ENCODE measurements at regions not wholly inside any gene's neighbourhood (a gene's known extent, or its start where the extent isn't known, plus 50 kb on each side); places are given as distances from the start of the nearest gene placed in this dataset.

DNA sequence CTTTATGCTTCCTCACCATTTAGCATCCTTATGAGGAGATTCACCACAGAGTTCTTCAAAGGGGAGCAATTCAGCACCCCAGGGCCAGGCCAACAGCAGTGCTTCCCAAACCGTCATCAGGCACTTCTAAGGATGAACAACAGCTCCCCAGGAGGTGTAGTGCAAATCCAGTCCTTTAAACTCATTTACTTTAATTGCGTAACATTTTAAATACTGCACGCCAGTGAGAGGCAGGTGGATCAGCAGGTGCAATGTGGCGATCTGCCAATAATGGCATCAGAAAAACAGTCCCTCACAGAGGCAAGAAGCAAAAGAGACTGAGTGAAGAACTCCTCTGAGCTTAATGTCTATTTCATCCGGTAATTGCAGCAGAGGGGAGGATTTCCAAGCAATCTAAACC, 770.9 kb upstream of the FOXG1 start (continued):
- TF ChIP-seq, protein P1, sequence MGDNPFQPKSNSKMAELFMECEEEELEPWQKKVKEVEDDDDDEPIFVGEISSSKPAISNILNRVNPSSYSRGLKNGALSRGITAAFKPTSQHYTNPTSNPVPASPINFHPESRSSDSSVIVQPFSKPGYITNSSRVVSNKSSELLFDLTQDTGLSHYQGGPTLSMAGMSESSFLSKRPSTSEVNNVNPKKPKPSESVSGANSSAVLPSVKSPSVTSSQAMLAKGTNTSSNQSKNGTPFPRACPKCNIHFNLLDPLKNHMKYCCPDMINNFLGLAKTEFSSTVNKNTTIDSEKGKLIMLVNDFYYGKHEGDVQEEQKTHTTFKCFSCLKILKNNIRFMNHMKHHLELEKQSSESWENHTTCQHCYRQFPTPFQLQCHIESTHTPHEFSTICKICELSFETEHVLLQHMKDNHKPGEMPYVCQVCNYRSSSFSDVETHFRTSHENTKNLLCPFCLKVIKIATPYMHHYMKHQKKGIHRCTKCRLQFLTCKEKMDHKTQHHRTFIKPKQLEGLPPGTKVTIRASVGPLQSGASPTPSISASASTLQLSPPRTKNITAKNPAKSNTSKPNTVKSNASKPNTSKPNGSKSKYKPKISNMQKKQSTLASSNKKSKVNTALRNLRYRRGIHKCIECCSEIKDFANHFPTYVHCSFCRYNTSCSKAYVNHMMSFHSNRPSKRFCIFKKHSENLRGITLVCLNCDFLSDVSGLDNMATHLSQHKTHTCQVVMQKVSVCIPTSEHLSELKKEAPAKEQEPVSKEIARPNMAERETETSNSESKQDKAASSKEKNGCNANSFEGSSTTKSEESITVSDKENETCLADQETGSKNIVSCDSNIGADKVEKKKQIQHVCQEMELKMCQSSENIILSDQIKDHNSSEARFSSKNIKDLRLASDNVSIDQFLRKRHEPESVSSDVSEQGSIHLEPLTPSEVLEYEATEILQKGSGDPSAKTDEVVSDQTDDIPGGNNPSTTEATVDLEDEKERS (tag by site-specific recombination; IDR thresholded peaks at IDR 0.05), result no peak
- TF ChIP-seq, protein P2, sequence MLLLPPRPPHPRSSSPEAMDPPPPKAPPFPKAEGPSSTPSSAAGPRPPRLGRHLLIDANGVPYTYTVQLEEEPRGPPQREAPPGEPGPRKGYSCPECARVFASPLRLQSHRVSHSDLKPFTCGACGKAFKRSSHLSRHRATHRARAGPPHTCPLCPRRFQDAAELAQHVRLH (tag by site-specific recombination; IDR thresholded peaks at IDR 0.05), result no peak
- TF ChIP-seq ZNF184 (tag by site-specific recombination; IDR thresholded peaks at IDR 0.05), result no peak

DNA sequence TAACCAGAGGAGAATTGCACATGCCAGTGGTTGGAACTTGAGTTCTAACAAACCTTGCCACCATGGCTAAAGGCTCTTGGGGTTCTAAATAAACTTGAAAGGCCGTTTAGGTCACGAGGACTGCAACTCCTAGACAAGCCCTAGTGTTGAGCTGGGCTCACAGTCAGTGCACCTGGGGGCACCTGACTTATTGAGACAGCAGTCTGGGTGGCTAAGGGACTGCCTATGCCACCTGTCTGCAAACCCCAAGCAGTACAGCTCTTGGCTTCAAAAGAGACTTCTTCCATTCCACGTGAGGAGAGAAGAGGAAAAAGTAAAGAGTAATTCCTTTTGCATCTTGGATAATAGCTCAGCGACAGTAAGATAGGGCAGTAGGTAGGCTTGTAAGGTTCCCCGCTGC, 765.6 kb upstream of the FOXG1 start:
- ChIA-PET CTCF (no interaction called here), POLR2A (no interaction called here)
- no peak overlapping the region for H3K27ac ChIP-seq (ENCODE audit: extremely low read depth, low read depth, low read length)
- no peaks in the 10 kb centered on the region for H3K36me3 ChIP-seq (ENCODE audit: control insufficient read depth in 2 of 2, insufficient read depth in 1 of 2, low read length in 2 of 2)
- H3K4me1 ChIP-seq (ENCODE audit: control insufficient read depth, insufficient read depth, low read length), result no peaks in the 10 kb centered on the region
- no peaks in the 10 kb centered on the region for H3K9me3 ChIP-seq (ENCODE audit: control insufficient read depth, insufficient read depth, low read depth, low read length)
- no peak overlapping the region for H3K4me3 ChIP-seq (ENCODE audit: low read depth, low read length)
- TF ChIP-seq, protein P3, sequence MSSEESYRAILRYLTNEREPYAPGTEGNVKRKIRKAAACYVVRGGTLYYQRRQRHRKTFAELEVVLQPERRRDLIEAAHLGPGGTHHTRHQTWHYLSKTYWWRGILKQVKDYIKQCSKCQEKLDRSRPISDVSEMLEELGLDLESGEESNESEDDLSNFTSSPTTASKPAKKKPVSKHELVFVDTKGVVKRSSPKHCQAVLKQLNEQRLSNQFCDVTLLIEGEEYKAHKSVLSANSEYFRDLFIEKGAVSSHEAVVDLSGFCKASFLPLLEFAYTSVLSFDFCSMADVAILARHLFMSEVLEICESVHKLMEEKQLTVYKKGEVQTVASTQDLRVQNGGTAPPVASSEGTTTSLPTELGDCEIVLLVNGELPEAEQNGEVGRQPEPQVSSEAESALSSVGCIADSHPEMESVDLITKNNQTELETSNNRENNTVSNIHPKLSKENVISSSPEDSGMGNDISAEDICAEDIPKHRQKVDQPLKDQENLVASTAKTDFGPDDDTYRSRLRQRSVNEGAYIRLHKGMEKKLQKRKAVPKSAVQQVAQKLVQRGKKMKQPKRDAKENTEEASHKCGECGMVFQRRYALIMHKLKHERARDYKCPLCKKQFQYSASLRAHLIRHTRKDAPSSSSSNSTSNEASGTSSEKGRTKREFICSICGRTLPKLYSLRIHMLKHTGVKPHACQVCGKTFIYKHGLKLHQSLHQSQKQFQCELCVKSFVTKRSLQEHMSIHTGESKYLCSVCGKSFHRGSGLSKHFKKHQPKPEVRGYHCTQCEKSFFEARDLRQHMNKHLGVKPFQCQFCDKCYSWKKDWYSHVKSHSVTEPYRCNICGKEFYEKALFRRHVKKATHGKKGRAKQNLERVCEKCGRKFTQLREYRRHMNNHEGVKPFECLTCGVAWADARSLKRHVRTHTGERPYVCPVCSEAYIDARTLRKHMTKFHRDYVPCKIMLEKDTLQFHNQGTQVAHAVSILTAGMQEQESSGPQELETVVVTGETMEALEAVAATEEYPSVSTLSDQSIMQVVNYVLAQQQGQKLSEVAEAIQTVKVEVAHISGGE (tag by site-specific recombination; conservative IDR thresholded peaks at IDR 0.05; ENCODE audit: low read depth), result no peak
- TF ChIP-seq ZNF292 (tag by site-specific recombination; IDR thresholded peaks at IDR 0.05; ENCODE audit: borderline replicate concordance, low read depth), result no peak
- TF ChIP-seq, protein P4, sequence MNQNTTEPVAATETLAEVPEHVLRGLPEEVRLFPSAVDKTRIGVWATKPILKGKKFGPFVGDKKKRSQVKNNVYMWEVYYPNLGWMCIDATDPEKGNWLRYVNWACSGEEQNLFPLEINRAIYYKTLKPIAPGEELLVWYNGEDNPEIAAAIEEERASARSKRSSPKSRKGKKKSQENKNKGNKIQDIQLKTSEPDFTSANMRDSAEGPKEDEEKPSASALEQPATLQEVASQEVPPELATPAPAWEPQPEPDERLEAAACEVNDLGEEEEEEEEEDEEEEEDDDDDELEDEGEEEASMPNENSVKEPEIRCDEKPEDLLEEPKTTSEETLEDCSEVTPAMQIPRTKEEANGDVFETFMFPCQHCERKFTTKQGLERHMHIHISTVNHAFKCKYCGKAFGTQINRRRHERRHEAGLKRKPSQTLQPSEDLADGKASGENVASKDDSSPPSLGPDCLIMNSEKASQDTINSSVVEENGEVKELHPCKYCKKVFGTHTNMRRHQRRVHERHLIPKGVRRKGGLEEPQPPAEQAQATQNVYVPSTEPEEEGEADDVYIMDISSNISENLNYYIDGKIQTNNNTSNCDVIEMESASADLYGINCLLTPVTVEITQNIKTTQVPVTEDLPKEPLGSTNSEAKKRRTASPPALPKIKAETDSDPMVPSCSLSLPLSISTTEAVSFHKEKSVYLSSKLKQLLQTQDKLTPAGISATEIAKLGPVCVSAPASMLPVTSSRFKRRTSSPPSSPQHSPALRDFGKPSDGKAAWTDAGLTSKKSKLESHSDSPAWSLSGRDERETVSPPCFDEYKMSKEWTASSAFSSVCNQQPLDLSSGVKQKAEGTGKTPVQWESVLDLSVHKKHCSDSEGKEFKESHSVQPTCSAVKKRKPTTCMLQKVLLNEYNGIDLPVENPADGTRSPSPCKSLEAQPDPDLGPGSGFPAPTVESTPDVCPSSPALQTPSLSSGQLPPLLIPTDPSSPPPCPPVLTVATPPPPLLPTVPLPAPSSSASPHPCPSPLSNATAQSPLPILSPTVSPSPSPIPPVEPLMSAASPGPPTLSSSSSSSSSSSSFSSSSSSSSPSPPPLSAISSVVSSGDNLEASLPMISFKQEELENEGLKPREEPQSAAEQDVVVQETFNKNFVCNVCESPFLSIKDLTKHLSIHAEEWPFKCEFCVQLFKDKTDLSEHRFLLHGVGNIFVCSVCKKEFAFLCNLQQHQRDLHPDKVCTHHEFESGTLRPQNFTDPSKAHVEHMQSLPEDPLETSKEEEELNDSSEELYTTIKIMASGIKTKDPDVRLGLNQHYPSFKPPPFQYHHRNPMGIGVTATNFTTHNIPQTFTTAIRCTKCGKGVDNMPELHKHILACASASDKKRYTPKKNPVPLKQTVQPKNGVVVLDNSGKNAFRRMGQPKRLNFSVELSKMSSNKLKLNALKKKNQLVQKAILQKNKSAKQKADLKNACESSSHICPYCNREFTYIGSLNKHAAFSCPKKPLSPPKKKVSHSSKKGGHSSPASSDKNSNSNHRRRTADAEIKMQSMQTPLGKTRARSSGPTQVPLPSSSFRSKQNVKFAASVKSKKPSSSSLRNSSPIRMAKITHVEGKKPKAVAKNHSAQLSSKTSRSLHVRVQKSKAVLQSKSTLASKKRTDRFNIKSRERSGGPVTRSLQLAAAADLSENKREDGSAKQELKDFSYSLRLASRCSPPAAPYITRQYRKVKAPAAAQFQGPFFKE (tag by site-specific recombination; IDR thresholded peaks at IDR 0.05; ENCODE audit: borderline replicate concordance), result no peak
- no peak for TF ChIP-seq ZNF302 (tag by site-specific recombination; IDR thresholded peaks at IDR 0.05; ENCODE audit: low read depth)
- TF ChIP-seq ZNF416 (tag by site-specific recombination; IDR thresholded peaks at IDR 0.05), result no peak

DNA sequence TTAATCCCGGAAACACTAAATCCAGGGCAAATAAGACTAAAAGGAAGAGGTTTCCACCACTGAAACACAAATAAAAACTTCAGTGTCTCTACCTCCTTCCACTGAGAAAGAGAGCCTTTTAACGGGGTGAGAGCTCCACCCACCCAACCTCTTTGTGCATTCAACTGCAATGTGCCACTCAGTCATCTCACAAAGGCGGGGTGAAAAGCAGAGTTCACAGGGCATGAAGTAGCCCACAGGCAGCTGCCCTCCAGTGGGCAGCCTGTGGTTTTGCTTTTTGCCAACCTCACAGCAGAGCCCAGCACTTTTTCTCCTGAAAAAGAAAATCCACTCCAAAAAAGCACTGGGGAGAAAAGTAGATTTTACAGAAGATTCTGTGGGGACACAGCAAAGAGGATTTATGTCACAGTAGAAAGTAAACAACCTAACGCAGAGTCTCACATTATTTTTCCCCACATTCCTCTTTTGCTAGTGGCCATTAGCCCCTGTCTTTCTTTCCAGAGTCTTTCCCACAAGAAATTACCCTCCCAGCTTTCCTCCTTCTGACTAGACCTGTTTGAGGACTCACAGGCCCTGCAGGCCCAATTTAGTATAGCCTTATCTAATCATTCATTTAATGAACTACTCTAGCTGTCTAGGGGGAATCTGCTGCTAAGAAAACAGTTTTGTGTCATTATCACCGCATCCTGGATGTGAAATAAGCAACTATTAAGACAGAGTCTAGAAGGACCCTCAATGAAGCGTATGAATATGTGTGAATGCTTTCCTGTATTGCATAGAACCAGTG, 753.8 kb upstream of the FOXG1 start:
- H3K4me1 ChIP-seq (ENCODE audit: control insufficient read depth, insufficient read depth, low read length), result no peaks in the 10 kb centered on the region
- no peaks in the 10 kb centered on the region for H3K36me3 ChIP-seq (ENCODE audit: control insufficient read depth in 2 of 2, insufficient read depth in 1 of 2, low read length in 2 of 2)
- CTCF ChIA-PET, result no interaction called here
- H3K9me3 ChIP-seq (ENCODE audit: control insufficient read depth, insufficient read depth, low read depth, low read length), result no peaks in the 10 kb centered on the region
- no peak overlapping the region for H3K4me3 ChIP-seq (ENCODE audit: low read depth, low read length)
- POLR2A ChIA-PET, result no interaction called here
- H3K27ac ChIP-seq (ENCODE audit: extremely low read depth, low read depth, low read length), result no peak overlapping the region
- no peak for TF ChIP-seq GLIS2 (tag by site-specific recombination; IDR thresholded peaks at IDR 0.05)
- TF ChIP-seq, protein P5, sequence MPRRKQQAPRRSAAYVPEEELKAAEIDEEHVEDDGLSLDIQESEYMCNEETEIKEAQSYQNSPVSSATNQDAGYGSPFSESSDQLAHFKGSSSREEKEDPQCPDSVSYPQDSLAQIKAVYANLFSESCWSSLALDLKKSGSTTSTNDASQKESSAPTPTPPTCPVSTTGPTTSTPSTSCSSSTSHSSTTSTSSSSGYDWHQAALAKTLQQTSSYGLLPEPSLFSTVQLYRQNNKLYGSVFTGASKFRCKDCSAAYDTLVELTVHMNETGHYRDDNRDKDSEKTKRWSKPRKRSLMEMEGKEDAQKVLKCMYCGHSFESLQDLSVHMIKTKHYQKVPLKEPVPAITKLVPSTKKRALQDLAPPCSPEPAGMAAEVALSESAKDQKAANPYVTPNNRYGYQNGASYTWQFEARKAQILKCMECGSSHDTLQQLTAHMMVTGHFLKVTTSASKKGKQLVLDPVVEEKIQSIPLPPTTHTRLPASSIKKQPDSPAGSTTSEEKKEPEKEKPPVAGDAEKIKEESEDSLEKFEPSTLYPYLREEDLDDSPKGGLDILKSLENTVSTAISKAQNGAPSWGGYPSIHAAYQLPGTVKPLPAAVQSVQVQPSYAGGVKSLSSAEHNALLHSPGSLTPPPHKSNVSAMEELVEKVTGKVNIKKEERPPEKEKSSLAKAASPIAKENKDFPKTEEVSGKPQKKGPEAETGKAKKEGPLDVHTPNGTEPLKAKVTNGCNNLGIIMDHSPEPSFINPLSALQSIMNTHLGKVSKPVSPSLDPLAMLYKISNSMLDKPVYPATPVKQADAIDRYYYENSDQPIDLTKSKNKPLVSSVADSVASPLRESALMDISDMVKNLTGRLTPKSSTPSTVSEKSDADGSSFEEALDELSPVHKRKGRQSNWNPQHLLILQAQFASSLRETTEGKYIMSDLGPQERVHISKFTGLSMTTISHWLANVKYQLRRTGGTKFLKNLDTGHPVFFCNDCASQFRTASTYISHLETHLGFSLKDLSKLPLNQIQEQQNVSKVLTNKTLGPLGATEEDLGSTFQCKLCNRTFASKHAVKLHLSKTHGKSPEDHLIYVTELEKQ (tag by site-specific recombination; IDR thresholded peaks at IDR 0.05; ENCODE audit: borderline replicate concordance), result no peak
- TF ChIP-seq ZFP41 (tag by site-specific recombination; IDR thresholded peaks at IDR 0.05; ENCODE audit: borderline replicate concordance), result no peak
- TF ChIP-seq ZNF843 (tag by site-specific recombination; IDR thresholded peaks at IDR 0.05), result no peak
- TF ChIP-seq, protein P6, sequence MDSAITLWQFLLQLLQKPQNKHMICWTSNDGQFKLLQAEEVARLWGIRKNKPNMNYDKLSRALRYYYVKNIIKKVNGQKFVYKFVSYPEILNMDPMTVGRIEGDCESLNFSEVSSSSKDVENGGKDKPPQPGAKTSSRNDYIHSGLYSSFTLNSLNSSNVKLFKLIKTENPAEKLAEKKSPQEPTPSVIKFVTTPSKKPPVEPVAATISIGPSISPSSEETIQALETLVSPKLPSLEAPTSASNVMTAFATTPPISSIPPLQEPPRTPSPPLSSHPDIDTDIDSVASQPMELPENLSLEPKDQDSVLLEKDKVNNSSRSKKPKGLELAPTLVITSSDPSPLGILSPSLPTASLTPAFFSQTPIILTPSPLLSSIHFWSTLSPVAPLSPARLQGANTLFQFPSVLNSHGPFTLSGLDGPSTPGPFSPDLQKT (IDR thresholded peaks at IDR 0.05; ENCODE audit: borderline replicate concordance, low read depth, low read length), result no peak

All from HEK293 (cell line).